ENCODE measurements at regions not wholly inside any gene's neighbourhood (a gene's known extent, or its start where the extent isn't known, plus 50 kb on each side); places are given as distances from the start of the nearest gene placed in this dataset.
"Not testable (repeated sequence)": the region's sequence is repeated elsewhere in the genome, so short reads cannot be mapped to it uniquely, and the experiment has no call there.

DNA sequence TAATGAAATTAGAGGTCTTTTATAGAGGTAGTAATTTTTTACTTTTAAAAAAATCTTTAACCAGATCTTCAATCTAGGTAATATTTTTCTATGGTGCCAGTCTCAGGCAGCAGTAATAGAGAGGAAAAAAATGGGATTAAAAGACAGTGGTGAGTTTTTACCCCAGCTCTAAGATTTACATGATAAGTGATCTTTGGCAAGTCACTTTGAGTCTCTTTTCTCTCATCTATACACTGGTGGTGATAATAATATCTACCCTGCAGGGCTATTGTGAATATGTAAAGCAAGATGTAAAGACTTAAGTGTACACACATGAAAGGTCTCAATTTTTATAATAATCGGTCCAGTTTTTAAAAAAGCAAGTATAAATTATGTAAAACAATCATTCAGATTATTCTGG lies 786.2 kb upstream of the POU3F4 start:
- TF ChIP-seq, protein P1, sequence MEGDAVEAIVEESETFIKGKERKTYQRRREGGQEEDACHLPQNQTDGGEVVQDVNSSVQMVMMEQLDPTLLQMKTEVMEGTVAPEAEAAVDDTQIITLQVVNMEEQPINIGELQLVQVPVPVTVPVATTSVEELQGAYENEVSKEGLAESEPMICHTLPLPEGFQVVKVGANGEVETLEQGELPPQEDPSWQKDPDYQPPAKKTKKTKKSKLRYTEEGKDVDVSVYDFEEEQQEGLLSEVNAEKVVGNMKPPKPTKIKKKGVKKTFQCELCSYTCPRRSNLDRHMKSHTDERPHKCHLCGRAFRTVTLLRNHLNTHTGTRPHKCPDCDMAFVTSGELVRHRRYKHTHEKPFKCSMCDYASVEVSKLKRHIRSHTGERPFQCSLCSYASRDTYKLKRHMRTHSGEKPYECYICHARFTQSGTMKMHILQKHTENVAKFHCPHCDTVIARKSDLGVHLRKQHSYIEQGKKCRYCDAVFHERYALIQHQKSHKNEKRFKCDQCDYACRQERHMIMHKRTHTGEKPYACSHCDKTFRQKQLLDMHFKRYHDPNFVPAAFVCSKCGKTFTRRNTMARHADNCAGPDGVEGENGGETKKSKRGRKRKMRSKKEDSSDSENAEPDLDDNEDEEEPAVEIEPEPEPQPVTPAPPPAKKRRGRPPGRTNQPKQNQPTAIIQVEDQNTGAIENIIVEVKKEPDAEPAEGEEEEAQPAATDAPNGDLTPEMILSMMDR (IDR thresholded peaks at IDR 0.05; ENCODE audit: insufficient read depth, low read depth, low read length, missing control alignments): no peak
- no peak for DNase-seq (ENCODE audit: low read depth)
- H3K4me3 ChIP-seq (ENCODE audit: low read length): no peak overlapping the region

GRCh38 chrX:82723806-82724205 lies 784.3 kb upstream of the POU3F4 start:
- H3K4me3 ChIP-seq (ENCODE audit: low read length): no peak overlapping the region
- no peak for DNase-seq (ENCODE audit: low read depth)
- TF ChIP-seq, protein P1 (IDR thresholded peaks at IDR 0.05; ENCODE audit: insufficient read depth, low read depth, low read length, missing control alignments): no peak

- DNase-seq (ENCODE audit: low read depth): peak; percentile 27
- not testable (repeated sequence) for H3K4me3 ChIP-seq (ENCODE audit: low read length)
Observed at GRCh38 chrX:82727436-82727835, 780.7 kb upstream of the POU3F4 start.

DNA sequence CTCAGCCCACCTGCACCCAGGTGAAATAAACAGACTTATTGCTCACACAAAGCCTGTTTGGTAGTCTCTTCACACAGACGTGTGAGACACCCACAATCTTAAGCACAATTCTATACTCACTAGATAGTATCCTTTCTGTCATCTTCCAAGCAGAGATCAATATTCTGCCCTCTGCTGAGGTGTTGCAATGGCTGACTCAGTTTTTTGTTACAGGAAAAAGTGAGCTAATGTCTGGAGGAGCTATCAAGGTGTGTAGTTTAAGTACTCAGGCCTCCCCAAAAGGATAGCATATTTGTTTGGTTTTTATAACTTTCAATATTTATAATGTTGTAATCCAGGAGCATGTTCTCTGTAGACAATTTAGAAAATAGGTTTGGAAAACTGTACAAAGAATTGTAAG lies 775.2 kb upstream of the POU3F4 start:
- no peak overlapping the region for H3K4me3 ChIP-seq (ENCODE audit: low read length)
- TF ChIP-seq, protein P1 (IDR thresholded peaks at IDR 0.05; ENCODE audit: insufficient read depth, low read depth, low read length, missing control alignments): no peak
- DNase-seq (ENCODE audit: low read depth): peak; percentile 57

- H3K4me3 ChIP-seq (ENCODE audit: low read length): no peak overlapping the region
- TF ChIP-seq, protein P1 (IDR thresholded peaks at IDR 0.05; ENCODE audit: insufficient read depth, low read depth, low read length, missing control alignments): no peak
- no peak for DNase-seq (ENCODE audit: low read depth)
Observed at GRCh38 chrX:82734140-82734539, 774.0 kb upstream of the POU3F4 start.

DNA sequence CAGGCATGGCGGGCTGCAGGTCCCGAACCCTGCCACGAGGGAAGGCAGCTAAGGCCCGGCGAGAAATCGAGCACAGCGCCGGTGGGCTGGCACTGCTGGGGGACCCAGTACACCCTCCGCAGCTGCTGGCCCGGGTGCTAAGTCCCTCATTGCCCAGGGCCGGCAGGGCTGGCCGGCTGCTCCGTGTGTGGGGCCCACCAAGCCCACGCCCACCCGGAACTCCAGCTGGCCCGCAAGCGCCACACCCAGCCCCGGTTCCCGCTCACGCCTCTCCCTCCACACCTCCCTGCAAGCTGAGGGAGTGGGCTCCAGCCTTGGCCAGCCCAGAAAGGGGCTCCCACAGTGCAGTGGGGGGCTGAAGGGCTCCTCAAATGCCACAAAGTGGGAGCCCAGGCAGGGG lies 769.8 kb upstream of the POU3F4 start:
- H3K4me3 ChIP-seq (ENCODE audit: low read length); DNase-seq (ENCODE audit: low read depth): not testable (repeated sequence)

- no peak for DNase-seq (ENCODE audit: low read depth)
- no peak overlapping the region for H3K4me3 ChIP-seq (ENCODE audit: low read length)
- TF ChIP-seq, protein P1 (IDR thresholded peaks at IDR 0.05; ENCODE audit: insufficient read depth, low read depth, low read length, missing control alignments): no peak
Observed at GRCh38 chrX:82742351-82742750, 765.7 kb upstream of the POU3F4 start.

DNA sequence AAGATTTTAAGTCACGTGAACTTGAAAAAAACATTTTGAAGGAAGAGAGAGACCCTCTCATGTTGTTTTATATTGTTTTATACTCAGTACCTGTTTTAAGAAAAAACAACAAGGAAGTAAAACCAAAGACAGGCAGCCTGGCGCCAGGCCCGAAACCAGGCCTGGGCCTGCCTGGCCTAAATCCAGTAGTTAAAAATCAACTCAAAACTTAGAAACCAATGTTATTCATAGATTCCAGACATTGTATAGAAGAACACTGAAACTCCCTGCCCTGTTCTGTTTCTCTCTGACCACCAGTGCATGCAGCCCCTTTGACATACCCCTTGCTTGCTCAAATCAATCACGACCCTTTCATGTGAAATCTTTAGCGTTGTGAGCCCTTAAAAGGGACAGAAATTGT lies 762.4 kb upstream of the POU3F4 start:
- DNase-seq (ENCODE audit: low read depth); H3K4me3 ChIP-seq (ENCODE audit: low read length): not testable (repeated sequence)

DNA sequence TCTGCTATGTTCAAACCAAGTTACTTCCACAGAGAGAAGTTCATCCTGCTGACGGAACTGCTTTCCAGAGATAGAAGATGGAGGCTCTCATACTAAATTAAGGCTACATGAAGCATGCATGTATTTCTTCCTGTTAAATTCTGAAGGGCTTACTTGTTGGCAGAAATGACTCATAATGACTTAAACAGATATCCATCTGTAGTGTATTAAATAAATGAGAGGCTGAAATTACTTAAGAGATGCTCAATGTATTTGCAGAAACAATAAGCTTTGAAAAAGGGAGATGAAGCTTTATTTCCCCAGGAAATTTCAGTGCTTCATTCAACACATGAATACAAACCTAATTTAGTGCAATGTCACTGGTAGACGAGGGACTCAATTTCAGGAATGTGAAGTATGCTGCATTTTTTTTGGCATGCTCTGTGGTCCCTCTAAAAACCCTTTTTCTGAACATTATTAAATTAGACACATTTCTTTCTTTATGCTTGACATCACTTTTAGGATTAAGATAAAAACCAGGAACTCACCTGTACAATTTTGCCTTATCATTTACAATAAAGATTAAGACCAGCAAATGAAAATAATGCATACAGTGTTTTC lies 759.1 kb upstream of the POU3F4 start:
- TF ChIP-seq, protein P1 (IDR thresholded peaks at IDR 0.05; ENCODE audit: insufficient read depth, low read depth, low read length, missing control alignments): no peak
- DNase-seq (ENCODE audit: low read depth): peak; percentile 18
- H3K4me3 ChIP-seq (ENCODE audit: low read length): no peak overlapping the region

All from epithelial cell of esophagus (primary cell).